NCI-H146 treated with DMSO at 0.1 percent for 48 hours (cell line): ENCODE measurements at regions not wholly inside any gene's neighbourhood (a gene's known extent, or its start where the extent isn't known, plus 50 kb on each side); places are given as distances from the start of the nearest gene placed in this dataset.

Source experiments
- DNase-seq: peaks from one replicate; lab custom pipeline; 2025; ENCODE audit not compliant: unreplicated experiment; lab: John Stamatoyannopoulos, UW

GRCh38 chr1:194230351-194231144, 1044.1 kb upstream of the B3GALT2 start:
- DNase-seq = no peak

DNA sequence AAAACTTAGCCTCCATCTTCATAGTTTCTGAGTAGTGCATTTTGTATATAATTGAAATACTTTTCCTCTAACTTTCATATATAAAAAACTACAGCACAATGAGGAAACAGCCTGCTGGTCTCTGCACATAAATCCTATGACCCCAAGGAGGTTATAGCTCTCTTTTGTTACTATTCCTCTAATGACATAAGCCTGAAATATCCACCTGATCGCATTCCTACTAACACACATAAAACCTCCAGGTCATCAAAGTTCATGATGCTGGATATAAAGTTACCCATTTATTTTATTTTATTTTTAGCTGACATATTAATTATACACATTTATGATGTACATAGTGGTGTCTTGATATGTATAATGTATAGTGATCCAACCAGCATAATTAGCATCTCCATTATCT, 1042.0 kb upstream of the B3GALT2 start:
- DNase-seq = no peak

DNA sequence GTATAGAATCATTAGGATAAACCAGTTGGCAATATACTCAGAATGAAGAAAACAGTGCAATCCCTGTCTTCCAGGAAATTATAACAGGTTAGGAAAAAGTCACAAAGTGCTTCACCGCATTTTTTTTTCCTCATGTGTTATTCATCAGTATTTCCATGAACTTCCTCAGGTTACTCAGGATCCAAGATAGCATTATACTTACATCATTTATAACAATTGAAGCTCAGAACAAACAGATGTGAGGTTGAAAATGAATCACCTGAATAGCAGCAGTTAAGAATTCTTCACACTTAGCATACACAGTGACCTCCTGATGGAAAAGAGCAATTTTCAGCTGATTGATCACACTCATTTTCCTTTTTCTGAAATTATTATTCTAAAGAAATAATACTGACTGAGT, 1040.7 kb upstream of the B3GALT2 start:
- DNase-seq = no peak

GRCh38 chr1:194225821-194226220, 1039.4 kb upstream of the B3GALT2 start:
- no peak for DNase-seq

DNA sequence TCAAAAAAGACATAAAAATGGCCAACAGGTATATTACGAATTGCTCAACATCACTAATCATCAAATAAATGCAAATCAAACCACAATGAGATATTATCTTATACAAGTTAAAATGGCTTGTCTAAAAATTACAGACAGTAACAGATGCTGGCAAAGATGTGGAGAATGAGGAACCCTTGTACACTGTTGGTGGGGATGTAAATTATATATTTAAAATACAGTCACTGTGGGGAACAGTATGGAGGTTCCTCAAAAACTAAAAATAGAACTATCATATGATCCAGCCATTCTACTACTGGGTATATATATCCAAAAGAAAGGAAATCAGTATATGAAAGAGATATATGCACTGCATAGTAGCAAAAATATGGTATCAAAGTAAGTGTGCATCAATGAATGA, 1037.2 kb upstream of the B3GALT2 start:
- DNase-seq = no peak

DNA sequence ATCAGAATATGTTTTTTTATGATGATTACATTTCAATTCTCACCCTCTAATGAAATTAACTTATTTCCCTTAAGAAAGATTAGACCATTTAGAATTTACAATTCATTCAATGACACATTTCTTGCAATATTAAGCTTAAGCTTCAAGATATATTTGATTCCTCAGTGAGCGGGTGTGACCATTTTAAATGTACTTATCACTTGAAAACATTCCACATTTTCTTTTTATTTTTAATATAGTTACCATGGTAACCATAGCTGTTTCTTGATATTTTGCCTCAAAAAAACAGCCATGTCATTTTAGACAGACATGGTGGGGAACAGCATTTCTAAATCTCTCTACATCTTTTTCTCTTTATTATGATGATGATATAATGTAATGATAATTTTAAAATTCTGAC, 1029.0 kb upstream of the B3GALT2 start:
- DNase-seq = no peak

GRCh38 chr1:194214735-194215134, 1028.3 kb upstream of the B3GALT2 start:
- no peak for DNase-seq

GRCh38 chr1:194209920-194210319, 1023.5 kb upstream of the B3GALT2 start:
- no peak for DNase-seq

GRCh38 chr1:194208674-194209073, 1022.3 kb upstream of the B3GALT2 start:
- no peak for DNase-seq

DNA sequence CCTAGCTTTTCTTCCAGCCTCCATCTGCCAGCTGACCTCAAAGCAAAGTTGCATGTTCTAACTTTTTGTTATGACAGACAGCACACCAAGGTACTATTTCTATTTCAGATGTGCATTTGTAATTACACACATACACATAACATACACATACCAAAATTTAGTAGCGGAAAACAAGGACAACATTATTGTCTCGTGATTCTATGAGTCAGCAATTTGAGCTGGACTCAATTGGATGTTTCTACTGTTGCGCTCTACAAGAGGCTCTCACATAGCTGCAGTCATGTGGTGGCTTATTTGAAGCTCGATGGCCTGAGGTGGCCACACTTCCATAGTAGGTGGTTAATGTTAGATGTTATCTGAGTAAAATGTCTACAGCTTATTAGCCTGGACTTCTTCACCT, 1010.1 kb upstream of the B3GALT2 start:
- DNase-seq = no peak

GRCh38 chr1:194194724-194195123, 1008.3 kb upstream of the B3GALT2 start:
- no peak for DNase-seq

DNA sequence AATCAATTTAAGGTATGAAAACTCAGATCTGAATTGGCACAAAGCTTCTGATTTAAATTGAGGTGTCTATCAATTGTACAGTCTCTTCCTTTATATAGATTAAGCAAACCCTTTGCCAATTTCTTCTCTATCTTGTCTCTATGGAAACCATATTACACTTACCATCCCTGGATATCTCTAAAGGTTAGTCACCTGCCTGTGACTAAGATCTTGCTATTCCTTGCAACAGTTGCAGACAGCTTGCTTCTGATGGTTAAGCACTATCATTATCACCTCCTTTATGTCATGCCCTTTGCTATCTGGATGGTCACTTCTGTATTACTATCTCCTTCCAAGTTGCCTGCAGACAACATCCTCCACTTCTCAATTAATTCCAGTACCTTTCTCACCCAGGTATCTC, 998.6 kb upstream of the B3GALT2 start:
- DNase-seq = no peak

- DNase-seq = no peak
Measured at GRCh38 chr1:194184425-194184824, 998.0 kb upstream of the B3GALT2 start.

- no peak for DNase-seq
Measured at GRCh38 chr1:194181845-194182244, 995.4 kb upstream of the B3GALT2 start.

- no peak for DNase-seq
Measured at GRCh38 chr1:194176212-194176611, 989.8 kb upstream of the B3GALT2 start.

GRCh38 chr1:194175251-194175650, 988.8 kb upstream of the B3GALT2 start:
- DNase-seq = no peak

- DNase-seq = no peak
Measured at GRCh38 chr1:194174528-194174927, 988.1 kb upstream of the B3GALT2 start.

DNA sequence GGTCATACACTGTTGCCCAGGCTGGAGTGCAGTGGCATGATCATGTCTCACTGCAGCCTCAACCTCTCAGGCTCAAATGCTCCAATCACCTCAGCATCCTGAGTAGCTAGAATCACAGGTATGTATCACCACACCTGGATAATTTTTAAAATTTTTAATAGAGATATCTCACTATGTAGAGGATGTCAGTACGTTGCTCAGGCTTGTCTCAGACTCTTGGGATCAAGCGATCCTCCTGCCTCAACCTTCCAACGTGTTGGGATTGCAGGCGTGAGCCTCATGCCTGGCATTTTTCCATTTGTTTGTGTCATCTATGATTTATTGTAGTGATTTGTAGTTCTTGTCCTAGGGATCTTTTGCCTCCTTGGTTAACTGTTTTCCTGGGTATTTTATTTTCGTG, 985.2 kb upstream of the B3GALT2 start:
- no peak for DNase-seq

DNA sequence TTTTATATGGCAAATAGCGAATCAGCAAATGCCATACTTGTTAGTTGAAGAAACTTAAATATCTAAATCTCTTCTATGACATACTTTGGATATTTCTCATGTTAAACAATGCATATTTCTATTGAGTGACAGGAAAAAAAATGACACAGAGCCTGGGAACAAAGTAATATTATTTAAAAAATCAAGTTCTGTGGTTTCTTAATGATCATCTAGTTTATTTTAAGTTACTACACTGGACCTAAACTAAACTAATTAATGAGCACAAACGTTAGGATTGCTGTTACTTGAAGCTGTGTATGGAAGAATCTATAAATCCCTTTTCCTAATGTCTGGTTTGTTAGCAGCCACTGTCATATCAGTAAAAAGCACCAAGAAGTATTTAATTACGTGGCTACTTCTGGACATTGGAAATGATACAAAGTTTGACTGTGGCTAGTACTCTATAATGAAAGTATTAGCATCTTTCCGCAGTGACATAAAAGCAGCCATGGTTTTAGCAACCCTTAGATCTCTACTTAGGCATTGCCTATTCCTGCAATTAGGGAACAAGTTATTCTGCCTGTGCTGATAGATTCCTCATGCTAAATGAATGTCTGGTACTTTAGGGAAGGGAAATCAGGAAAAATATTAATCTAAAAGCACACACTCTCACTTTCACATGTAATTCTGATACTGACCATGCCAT, 981.7 kb upstream of the B3GALT2 start:
- DNase-seq = no peak

GRCh38 chr1:194164755-194165154, 978.3 kb upstream of the B3GALT2 start:
- no peak for DNase-seq

GRCh38 chr1:194161591-194161990, 975.2 kb upstream of the B3GALT2 start:
- DNase-seq = no peak

DNA sequence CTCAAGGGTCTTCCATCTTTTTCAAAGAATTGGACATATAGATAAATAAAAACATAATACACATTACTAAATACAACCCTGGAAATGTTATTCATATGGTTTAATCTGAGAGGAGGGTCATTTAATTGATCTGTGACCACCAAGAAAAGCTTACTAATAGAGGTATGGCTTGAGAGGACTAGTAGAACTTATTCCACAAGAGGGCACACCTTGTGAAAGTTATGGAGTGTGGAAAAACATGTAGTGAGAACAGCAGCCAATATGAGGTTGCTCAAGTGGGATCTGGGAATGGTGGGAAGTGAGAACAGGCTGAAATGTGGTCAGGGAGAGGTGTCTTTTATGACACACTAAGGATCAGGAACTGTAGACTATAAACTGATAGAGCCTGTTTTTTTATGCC, 973.5 kb upstream of the B3GALT2 start:
- DNase-seq = no peak

DNA sequence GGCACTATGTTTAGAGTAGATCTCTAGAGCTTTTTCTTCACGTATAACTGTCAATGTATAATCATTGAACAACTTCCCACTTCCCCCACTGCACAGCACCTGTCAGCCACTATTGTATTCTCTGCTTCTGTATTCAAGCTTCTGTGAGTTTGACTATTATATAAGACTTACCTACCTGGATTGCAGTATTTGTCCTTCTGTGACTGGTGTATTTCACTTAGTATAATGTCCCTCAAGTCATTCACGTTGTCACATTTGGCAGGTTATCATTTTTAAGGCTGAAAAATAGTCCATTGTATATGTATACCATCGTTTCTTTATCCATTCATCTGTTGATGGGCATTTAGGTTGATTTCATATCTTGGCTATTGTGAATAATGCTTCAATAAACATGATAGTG, 969.5 kb upstream of the B3GALT2 start:
- DNase-seq = no peak
